ENCODE measurements at regions not wholly inside any gene's neighbourhood (a gene's known extent, or its start where the extent isn't known, plus 50 kb on each side); places are given as distances from the start of the nearest gene placed in this dataset.
"Not testable (repeated sequence)": the region's sequence is repeated elsewhere in the genome, so short reads cannot be mapped to it uniquely, and the experiment has no call there.

- no peak for DNase-seq
Observed at GRCh38 chr10:2918489-2918888, 148.9 kb upstream of the PFKP start.

GRCh38 chr10:2917926-2918325 is 149.4 kb upstream of the PFKP start:
- no peak for DNase-seq

- no peak for DNase-seq
Observed at GRCh38 chr10:2915412-2915811, 151.9 kb upstream of the PFKP start.

GRCh38 chr10:2914741-2915140 is 152.6 kb upstream of the PFKP start:
- no peak for DNase-seq

GRCh38 chr10:2913474-2913873 is 153.9 kb upstream of the PFKP start:
- no peak for DNase-seq

- DNase-seq, result no peak
Observed at GRCh38 chr10:2910656-2911055, 156.7 kb upstream of the PFKP start.

- no peak for DNase-seq
Observed at GRCh38 chr10:2909921-2910320, 157.4 kb upstream of the PFKP start.

GRCh38 chr10:2908851-2909630 is 158.3 kb upstream of the PFKP start:
- peak; percentile 13 for DNase-seq

- no peak for DNase-seq
Observed at GRCh38 chr10:2906974-2907373, 160.4 kb upstream of the PFKP start.

- no peak for DNase-seq
Observed at GRCh38 chr10:2905851-2906250, 161.5 kb upstream of the PFKP start.

- DNase-seq, result no peak
Observed at GRCh38 chr10:2900530-2900929, 166.8 kb upstream of the PFKP start.

GRCh38 chr10:2899246-2899951 is 167.9 kb upstream of the PFKP start:
- no peak for DNase-seq

- DNase-seq, result no peak
Observed at GRCh38 chr10:2898509-2898860, 168.9 kb upstream of the PFKP start.

- DNase-seq, result no peak
Observed at GRCh38 chr10:2897619-2898508, 169.5 kb upstream of the PFKP start.

- DNase-seq, result not testable (repeated sequence)
Observed at GRCh38 chr10:2896334-2896733, 171.0 kb upstream of the PFKP start.

GRCh38 chr10:2895594-2896196 is 171.7 kb upstream of the PFKP start:
- no peak for DNase-seq

- DNase-seq, result no peak
Observed at GRCh38 chr10:2893991-2894390, 173.4 kb upstream of the PFKP start.

GRCh38 chr10:2893158-2893845 is 174.0 kb upstream of the PFKP start:
- DNase-seq, result no peak

GRCh38 chr10:2891770-2892124 is 175.6 kb upstream of the PFKP start:
- DNase-seq, result no peak

GRCh38 chr10:2891073-2891769 is 176.1 kb upstream of the PFKP start:
- no peak for DNase-seq

- DNase-seq, result no peak
Observed at GRCh38 chr10:2890093-2890492, 177.3 kb upstream of the PFKP start.

- no peak for DNase-seq
Observed at GRCh38 chr10:2888403-2889004, 178.8 kb upstream of the PFKP start.
